HG03469 (cell line): ENCODE measurements at regions not wholly inside any gene's neighbourhood (a gene's known extent, or its start where the extent isn't known, plus 50 kb on each side); places are given as distances from the start of the nearest gene placed in this dataset.

ENCODE experiments used
- ATAC-seq: cut with Tn5 transposase; IDR thresholded peaks from one replicate; pipeline ENCODE4 v1.9.1; 2021; ENCODE audit warnings: mild to moderate bottlenecking, moderate library complexity, moderate number of reproducible peaks; ENCODE audit not compliant: unreplicated experiment

DNA sequence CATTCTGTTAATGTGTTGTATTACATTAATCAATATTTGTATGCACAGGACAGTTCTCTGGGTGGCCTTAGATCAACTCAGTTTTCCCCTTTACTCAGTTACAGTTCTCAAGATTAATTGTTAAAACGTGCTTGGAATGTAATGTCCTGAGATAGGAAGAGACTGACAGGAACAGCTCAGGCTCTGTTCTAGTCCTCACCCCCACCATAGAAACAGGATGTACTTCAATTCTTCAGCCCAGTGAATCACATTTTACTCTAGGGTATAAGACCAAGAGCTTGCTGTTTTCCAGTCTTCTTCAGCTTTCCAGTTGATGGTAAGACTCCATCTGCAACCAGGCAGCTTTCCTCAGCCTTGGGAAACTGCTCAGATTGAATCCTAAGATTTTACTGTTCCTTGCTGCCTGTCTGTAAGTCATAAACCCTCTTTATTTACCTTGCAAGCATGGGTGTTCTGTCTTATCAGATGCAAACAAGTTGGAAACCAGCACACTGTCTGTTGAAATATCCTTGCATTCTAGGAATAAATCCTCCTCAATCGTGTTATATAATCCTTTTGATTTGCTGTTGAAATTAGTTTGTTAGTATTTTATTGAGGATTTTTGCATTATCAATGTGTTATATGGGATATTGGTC lies 836.9 kb upstream of the PCDH9 start:
- ATAC-seq = no peak

DNA sequence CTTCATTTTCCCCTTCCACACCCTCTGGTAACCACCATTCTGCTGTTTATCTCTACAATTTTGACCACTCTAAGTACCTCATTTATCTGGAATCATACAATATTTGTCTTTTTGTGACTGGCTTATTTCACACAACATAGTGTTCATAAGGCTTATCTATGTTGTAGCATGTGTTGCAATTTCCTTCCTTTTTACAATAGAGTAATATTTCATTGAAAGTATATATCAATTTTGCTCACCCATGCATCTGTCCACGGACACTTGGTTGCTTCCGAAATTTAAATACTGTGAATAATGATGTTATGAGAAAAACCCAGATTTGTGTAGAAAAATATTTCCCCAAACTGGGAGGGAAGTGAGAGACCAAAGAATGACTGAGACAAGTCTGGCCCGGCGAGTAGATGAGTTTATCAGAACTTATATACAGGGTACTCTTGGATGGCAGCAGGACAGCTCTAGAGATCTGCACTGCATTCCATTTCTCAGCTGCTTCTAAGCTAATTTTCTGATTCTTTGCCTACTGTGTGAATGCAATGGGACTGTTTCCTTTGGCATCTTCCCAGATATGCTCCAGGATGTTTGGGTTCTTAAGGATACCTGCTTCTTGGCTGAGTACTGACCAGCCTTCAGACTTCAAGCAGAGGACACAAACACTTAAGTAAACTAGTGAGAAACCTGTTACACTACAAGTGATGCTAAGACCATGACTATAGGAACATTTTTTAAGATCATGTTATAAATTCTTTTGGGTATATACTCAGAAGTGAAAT lies 834.0 kb upstream of the PCDH9 start:
- ATAC-seq = no peak

DNA sequence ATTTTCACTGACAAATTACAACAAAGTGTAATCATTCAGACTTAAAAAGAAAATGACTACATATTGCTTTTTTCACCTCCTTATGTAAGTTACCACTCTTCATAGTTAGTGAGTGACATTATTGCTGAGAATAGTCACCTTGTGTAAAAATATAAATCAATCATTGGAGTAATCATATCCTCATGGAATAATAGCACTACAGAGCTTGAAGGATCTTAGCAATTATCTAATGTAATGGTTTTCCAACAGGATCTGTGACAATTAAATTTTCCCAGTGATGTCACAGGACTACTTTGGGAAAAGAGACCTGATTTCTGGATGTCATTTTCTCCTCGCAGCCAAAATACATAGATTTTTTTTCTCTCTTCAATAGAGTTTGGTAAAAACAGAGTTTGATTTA lies 833.0 kb upstream of the PCDH9 start:
- no peak for ATAC-seq

DNA sequence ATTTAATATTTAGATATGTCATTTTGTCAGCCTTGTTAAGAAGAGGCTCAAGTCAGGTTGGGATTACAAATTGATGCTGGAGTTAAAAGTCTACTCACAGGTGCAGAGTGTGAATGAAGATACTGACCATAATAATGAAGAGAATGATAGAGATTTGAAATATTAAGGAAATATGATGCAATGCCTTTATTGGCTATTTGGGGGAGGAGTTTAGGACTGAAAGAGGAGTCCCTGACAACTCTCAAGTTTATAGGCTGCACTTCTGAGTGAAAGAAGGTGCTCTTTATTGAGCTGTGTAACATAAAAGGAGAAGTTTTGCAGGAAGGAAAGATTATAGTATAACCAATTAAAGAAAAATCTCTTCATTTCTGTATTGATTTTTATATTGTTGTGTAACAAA lies 827.7 kb upstream of the PCDH9 start:
- ATAC-seq = no peak

DNA sequence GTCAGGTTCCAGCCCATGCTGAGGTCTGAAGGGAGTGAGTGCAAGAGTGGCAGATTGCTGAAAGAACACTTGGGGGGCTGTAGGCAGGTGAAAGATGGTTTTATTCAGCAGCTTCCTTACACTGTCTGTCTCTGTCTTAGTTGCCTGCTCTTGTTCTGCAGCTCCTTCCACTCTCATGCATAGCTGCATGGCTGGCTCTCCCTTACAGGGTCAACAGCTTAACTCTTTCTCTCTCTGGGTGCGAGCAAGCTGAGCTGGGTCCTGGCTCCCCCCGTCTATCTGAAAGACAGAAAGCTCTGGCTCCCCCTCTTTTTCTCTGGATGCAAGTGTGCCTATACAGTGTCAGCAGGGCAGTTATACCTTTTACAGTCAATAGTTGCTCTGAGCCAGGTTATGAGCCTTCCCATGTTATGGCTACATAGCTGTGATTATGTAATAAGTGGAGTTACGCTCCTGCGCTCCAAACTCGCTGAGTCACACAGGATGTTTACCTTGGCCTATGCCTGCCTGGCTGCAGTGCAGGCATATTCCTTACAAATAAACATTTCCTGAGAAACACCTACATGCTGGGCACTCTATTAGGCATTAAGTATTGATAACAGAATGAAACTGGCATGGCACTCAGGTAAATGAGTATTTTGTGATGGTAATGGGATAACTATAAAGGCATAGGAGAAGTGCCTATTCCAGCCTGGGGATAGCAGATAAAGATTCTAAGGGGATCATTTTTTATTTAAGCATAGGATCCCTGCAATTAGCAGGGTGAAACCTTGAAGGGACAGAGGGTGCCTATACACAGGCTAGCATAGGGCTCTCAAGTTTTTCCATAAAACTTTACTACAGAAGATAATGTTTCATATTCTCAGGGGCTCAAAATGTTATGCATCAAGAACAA lies 826.9 kb upstream of the PCDH9 start:
- ATAC-seq = no peak

DNA sequence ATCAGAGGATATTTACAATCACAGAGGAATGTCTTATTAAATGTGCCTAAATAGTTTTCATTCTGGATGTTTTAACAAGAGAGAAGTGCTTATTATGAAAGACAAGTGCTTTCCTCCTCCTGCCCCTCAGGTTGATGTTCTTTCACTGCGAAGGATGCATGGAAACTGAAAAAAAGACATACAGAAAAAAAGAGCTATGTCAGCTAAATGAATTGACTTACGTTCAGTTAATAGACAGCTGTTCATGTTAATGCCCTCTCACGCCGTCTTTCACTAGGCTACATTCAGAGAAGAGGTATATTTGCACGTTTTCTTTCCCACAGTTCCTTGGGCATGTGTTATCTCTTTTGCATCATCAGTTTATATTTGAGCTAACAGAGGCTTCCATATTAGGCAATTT lies 821.8 kb upstream of the PCDH9 start:
- ATAC-seq = no peak

DNA sequence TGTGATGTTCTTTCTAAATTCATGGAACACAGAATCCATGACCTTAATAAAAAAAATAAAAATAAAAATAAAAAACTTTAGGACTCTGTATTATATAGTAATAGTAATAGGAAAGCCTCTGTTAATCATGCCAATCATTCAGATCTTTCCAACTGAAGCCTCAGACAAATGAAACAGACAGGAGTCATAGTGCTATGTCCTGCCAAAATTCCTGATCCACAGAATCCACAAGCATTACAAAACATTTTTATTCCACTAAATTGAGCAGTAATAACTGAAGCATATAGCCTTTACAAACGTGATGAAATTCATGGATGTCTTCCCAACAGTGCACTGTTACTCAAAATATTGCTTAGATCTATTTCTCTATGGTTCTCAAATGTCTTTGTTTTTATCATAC lies 820.6 kb upstream of the PCDH9 start:
- ATAC-seq = no peak

DNA sequence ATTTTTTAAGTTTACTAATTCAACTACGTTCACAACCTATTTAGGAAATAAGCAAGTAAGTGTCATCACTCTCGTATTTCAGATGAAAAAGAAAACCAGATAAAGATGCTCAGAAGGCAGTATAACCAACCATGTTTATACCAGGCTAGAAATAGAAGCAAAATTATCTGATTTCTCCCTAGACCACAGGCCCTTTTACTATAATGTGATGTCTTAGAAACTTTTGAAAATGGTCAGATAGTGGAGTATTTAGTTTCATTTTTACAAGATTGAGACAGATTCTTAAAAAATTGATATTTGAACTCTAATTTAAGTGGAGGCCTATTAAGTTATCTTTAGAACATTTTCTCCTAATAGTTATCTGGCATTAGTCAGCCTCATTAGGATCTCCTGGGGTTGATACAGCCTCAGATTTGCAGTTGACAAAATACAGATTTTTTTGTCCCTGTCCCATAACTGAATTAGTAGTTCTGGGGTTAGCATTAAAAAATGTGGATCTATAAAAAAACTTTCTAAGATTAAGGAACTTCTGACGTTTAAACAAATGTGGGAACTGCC lies 818.7 kb upstream of the PCDH9 start:
- ATAC-seq = no peak

DNA sequence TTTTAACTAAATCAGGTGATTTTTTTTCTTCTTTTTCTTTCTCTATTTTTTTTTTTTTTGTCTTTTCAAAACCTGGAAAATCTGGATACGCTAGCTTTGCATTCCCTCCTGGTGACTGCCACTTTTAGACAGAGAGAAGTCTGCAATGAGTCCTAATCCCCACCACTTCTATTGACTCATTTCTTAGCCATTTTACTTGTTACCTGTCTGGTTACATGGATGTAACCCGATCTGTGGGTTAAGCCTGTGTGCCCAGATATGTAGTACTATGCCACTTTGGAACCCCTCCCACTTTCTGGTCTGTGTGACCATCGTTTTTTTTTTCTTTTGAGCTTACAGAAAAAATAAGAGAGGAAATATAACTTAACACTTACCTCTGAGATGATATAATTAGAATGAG lies 817.8 kb upstream of the PCDH9 start:
- no peak for ATAC-seq

DNA sequence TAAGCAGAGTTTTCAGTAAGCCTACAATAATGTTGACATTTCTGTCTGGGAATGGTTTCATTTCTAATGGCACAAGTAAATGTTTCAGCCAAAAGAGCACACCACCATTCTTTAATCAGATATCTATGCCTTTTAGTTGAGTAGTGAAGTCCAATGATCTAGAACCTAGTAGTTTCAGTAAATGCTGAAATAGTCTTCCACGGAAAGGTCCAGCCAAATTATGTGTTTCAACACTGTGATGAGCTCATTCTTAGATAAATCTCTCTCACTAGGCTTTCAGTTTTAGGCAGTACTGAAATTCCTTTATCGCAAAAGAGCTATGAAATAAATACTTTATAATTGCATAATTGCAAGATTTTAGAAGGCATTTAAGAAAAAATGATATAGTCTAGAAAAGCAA lies 816.8 kb upstream of the PCDH9 start:
- ATAC-seq = no peak

DNA sequence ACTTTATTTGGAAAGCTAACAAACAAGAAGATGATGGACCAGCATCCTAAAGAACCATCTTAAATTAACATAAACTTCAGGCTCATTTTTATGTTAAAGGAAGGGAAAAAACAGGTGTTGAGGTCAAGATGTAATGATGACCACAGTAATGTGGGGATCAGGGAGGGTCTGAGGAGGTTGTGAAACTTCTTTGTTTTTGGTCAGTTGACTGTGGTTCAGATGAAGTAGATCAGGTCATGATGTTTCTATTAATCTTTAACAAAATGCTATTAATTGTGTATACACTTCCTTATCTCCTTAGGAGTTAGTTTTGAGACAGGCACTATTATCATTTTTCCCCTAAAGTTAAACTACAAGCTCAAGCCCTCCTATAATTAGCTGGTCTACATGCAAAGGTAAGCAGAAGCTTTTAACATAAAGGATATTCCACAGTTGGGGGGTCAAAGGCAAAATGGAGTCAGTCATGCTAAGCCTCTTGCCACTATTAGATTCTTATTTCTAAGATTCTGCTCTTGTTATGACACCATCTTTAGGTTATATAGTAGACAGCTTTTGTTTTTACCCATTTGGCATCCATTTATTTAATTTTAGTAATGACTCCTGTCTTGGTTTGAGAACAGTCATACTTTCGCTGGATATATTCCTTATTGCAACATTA lies 800.1 kb upstream of the PCDH9 start:
- no peak for ATAC-seq

DNA sequence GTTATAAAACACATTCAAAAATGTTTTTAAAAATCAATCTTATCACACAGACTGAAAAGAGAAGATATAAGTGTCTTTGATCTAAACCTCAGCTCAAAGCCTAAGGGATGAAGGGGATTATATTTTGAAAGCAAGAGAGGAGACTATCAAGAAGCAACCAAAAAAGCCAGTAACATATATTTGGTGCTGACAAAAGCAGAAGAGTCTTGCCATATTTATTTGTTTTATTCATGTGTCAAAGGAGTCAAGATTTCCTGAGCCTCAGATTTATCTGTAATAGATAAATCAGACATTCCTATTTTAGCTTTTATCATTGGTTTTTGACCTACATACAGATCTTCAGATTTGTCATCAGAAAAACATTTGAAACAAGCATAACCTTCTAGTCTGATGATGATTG lies 798.6 kb upstream of the PCDH9 start:
- ATAC-seq = no peak

DNA sequence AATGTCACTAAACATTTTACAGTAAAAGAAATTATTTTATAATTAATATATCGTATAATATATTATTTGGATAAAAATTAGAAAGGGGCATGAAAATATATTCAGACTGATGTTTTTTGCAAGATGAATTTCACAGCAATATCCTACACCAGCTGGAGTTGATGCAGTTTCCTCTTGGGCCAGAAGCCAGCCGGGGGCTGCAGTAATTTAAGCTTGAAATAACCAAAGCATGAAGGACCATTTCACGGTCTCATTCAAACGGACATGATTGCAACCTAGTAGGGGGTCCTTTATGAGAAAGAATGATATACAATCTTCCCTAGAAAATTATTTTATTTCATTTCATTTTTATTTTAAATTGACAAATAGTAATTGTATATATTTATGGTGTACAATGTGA lies 797.2 kb upstream of the PCDH9 start:
- no peak for ATAC-seq

DNA sequence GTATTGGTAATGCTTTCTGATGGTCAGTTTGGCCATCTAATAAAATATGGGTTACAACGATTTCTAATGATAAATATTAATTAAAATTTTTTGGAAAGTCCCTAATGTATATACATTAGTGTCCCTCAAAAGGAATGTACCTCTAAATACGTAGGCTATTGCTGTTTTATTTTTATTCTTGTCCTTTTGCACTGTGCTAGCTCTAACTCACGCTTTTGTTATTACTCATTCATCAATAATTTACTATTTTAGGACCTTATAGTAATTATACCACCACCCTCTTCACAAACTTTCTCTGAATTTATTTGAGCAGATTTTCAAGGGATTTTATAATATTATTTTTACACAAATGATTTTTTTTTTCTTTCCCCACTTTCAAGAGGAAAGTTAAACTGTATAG lies 795.9 kb upstream of the PCDH9 start:
- no peak for ATAC-seq

DNA sequence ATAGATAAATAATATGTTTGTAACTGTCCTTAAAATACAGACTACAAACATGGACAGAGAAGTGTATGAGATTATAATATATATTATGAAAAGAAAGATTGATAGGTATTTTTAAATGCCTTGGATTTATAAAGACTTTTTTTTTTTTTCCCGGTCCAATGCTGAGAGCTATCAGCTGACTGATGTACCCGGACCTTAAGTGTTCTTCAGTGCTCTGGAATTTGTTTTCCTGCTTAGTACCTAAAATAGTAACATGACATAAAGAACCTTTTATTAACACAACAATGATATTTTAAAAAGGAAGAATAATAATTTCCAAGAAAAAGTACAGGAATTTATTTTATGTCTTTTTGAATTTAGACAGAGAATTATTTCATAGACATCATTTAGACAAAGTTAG lies 795.5 kb upstream of the PCDH9 start:
- ATAC-seq = no peak

DNA sequence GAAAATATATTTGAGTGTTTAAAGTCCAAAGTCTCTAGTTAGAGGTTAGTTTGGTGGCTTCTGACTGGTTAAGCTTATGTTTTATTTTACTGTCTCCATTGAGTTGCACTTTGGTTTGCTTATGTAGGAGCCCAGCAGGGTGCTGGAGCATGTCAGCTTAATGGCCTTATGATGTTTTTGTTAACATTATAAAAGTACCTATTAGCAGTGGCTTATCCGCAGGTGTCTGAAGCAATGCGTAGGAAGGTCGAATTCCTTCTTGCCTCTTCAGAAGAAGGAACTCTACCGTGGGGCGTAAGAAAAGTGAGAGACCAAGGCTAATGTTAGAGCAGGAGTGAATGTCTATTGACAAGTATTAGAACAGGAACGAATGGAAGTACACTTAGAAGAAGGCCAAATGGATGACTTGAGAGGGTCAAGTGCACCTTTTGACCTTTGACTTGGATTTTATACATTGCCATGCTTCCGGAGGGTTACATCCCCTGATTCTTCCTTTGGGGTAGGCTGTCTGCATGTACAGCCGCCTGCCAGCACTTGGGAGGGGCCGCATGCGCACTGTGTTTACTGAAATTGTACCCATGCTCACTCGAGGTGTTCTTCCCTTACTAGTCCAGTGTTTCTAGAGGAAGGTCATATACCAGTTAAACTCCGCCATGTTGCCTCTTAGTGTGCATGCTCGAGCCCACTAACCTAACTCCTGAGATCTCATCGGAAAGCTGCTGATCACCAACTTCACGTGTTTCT lies 793.9 kb upstream of the PCDH9 start:
- no peak for ATAC-seq

DNA sequence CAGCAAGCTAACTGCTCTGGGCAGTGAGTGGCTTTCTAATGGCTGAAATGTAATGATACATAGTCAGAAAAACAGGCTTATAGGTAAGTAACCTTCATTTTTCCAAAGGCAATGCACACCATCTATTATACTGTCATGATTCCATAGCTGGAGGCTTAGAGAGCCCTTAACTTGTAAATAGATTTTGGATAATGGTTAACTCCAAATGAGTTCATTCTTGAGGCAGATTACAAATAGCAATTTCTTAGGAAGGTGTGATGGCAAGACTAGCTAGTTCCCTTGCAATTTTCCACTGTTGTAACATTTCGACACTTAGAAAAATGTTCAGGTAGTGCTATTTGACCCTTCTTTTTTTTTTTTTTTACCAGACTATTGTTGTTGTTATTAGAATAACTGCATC lies 789.8 kb upstream of the PCDH9 start:
- ATAC-seq = no peak

DNA sequence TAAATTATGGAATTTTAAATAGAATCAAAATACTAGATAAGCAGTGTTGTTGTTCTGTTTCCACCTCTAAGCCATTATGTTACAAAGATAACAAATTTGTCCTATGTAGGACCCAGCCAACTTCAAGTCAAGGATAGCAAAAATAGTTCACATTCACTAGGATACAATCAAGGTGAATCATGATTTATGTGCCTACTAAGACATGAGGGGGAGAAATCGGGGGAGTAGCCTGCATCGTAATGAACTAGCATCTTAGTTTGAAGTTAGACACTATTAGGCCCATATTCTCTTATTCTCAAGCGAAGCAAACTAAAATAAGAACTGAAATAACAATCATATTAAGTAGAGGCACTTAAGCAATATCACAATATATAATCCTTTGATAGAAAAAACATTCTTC lies 779.4 kb upstream of the PCDH9 start:
- ATAC-seq = no peak

DNA sequence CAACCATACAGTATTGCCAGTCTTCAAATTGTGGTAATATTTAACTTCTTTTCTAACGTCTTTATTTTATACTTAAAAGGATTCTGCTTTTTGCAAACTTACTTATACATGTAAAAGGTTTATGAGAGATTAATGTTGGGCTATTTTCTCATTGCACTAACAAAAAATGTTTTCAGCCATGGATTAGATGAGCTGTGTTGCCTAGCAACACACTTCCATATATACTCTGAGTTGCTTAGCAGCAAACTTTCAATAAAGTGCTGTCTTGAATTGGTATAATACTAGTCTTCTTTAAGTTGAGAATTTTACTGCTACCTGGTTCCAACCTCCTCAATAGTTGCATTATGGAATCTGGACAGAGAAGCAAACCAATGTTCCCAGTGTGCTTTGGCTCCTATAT lies 777.4 kb upstream of the PCDH9 start:
- no peak for ATAC-seq

DNA sequence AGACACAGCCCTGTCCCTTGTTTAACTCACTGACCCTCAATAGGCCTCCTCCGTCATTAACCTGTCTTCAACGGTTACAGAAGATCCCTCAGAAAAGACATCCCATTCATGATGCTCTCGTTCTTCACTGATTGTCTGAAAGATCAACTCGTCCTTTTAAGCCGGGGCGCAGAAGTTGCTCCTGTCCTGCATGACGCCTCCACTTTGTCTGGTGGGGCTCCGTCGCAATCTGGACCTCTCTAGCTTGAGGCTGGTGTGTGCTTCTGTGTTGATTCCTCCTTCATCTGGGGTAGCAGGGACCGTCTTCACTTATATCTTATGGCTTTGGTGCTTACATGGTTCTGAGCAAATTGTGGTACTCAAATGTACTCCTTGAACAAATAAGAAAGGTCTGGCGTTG lies 766.0 kb upstream of the PCDH9 start:
- no peak for ATAC-seq
